GM21390 (cell line): ENCODE measurements at regions not wholly inside any gene's neighbourhood (a gene's known extent, or its start where the extent isn't known, plus 50 kb on each side); places are given as distances from the start of the nearest gene placed in this dataset.

Source experiments
- ATAC-seq: cut with Tn5 transposase; IDR thresholded peaks from one replicate; pipeline ENCODE4 v1.9.1; 2021; ENCODE audit not compliant: unreplicated experiment

- no peak for ATAC-seq
Measured at GRCh38 chr17:77467521-77467920, 326.8 kb downstream of the SEC14L1 start.

GRCh38 chr17:77468897-77469296 lies 328.1 kb downstream of the SEC14L1 start:
- no peak for ATAC-seq

GRCh38 chr17:77470330-77470786 lies 329.6 kb downstream of the SEC14L1 start:
- ATAC-seq, result no peak

GRCh38 chr17:77470800-77471733 lies 330.3 kb downstream of the SEC14L1 start:
- ATAC-seq, result no peak

- no peak for ATAC-seq
Measured at GRCh38 chr17:77471984-77472461, 331.3 kb downstream of the SEC14L1 start.

- no peak for ATAC-seq
Measured at GRCh38 chr17:77472468-77473310, 331.9 kb downstream of the SEC14L1 start.

GRCh38 chr17:77473615-77474226 lies 333.0 kb downstream of the SEC14L1 start:
- no peak for ATAC-seq

GRCh38 chr17:77474292-77474988 lies 333.7 kb downstream of the SEC14L1 start:
- ATAC-seq, result no peak

GRCh38 chr17:77475016-77475976 lies 334.5 kb downstream of the SEC14L1 start:
- ATAC-seq, result no peak

- ATAC-seq, result no peak
Measured at GRCh38 chr17:77476006-77476405, 335.2 kb downstream of the SEC14L1 start.

- ATAC-seq, result no peak
Measured at GRCh38 chr17:77476498-77476897, 335.7 kb downstream of the SEC14L1 start.

- no peak for ATAC-seq
Measured at GRCh38 chr17:77476931-77477805, 336.4 kb downstream of the SEC14L1 start.

- ATAC-seq, result no peak
Measured at GRCh38 chr17:77478281-77478680, 337.5 kb downstream of the SEC14L1 start.

- no peak for ATAC-seq
Measured at GRCh38 chr17:77478899-77479298, 338.1 kb downstream of the SEC14L1 start.

- ATAC-seq, result no peak
Measured at GRCh38 chr17:77479372-77480198, 338.8 kb downstream of the SEC14L1 start.

GRCh38 chr17:77480199-77480508 lies 339.4 kb downstream of the SEC14L1 start:
- no peak for ATAC-seq

- ATAC-seq, result no peak
Measured at GRCh38 chr17:77480509-77481215, 339.9 kb downstream of the SEC14L1 start.
